Fibroblast of the aortic adventitia (primary cell): ENCODE measurements at regions not wholly inside any gene's neighbourhood (a gene's known extent, or its start where the extent isn't known, plus 50 kb on each side); places are given as distances from the start of the nearest gene placed in this dataset.
A peak's percentile ranks its signal among the peaks of the same experiment; 100 is the strongest.

Source experiments
- DNase-seq: peaks from one replicate; pipeline ENCODE4 v3.0.0-alpha.2; 2010; ENCODE audit warnings: low read depth
- H3K4me3 ChIP-seq: 2 replicates; pipeline ENCODE4 v1.5.1; 2011; ENCODE audit warnings: low read depth, mild to moderate bottlenecking, control low read depth, low read length, moderate library complexity
- TF ChIP-seq, protein P1 (sequence below): IDR thresholded peaks from 2 replicates; pipeline ENCODE4 v1.5.1; 2011; ENCODE audit warnings: mild to moderate bottlenecking, low read length, control low read depth, inconsistent platforms; ENCODE audit not compliant: insufficient read depth

DNA sequence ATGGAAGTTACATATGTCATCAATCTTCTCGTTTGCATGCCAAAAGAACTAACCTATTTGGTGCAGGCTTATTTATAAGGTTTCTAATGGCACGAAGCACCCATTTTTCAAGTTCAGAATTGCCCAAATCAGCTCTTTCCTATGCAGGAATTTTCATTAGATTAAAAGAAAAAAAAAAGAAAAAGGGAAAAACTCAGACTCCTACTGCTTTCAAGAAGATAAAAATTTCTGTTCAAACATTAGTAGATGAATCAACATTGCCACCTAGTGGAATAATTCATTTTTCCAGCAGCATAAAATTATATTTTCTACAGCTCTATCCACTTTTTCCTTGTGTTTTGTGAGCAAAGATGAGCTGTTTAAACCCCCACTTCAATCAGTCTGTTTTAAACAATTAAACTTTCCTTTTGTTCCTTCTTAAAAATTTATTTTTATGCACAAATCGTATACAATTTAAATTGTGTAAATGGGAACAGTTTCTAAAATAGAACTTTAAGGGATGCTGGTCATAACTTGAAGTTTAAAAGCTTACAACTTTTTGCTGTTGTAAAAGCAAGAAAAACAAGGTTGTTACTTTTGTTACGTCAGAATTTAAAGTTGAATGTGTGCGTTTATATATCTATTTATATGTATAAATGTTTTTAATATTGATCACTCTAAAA lies 309.9 kb downstream of the ARAP2 start:
- peak; percentile 22 for DNase-seq
- TF ChIP-seq, protein P1, sequence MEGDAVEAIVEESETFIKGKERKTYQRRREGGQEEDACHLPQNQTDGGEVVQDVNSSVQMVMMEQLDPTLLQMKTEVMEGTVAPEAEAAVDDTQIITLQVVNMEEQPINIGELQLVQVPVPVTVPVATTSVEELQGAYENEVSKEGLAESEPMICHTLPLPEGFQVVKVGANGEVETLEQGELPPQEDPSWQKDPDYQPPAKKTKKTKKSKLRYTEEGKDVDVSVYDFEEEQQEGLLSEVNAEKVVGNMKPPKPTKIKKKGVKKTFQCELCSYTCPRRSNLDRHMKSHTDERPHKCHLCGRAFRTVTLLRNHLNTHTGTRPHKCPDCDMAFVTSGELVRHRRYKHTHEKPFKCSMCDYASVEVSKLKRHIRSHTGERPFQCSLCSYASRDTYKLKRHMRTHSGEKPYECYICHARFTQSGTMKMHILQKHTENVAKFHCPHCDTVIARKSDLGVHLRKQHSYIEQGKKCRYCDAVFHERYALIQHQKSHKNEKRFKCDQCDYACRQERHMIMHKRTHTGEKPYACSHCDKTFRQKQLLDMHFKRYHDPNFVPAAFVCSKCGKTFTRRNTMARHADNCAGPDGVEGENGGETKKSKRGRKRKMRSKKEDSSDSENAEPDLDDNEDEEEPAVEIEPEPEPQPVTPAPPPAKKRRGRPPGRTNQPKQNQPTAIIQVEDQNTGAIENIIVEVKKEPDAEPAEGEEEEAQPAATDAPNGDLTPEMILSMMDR: peak; percentile 32
- no peak overlapping the region for H3K4me3 ChIP-seq

DNA sequence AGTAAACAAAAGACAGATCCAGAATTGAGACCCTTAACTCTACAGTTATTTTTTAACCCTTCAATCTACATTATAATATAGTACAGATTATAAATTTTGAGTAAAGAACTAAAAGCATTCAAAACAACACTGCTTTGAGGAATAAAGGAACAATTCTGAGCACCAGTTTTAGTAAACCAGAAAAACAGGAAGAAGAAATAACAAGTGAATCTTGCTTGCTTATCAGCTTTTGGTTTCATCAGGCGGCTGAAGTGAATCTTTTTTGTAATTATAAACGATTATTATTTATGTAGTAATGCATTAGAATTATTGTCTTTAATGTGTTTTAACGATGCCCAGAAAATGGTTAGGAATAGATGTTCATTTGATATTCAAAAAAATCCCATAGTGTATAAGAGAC lies 305.4 kb downstream of the ARAP2 start:
- H3K4me3 ChIP-seq: no peak overlapping the region
- TF ChIP-seq, protein P1: no peak
- no peak for DNase-seq

DNA sequence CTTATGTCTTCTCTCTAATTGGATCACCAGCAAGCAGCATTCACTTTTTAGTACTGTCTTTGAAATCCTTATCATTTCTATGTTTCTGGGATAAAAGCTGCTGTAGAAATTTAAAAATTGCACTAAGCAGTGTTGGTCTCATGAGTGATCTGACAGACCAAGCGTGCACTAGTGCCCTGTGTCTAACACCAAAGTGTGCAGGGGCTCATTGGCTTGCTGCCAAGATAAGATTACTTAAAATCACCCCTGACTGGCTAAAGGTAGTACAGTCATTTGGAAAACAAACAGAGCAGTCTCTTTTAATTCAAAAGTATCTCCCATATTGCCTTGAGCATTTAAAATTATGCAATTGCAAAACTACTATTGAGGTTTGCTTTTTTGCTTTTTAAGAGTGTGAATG lies 304.6 kb downstream of the ARAP2 start:
- DNase-seq: no peak
- H3K4me3 ChIP-seq: no peak overlapping the region
- TF ChIP-seq, protein P1: no peak

DNA sequence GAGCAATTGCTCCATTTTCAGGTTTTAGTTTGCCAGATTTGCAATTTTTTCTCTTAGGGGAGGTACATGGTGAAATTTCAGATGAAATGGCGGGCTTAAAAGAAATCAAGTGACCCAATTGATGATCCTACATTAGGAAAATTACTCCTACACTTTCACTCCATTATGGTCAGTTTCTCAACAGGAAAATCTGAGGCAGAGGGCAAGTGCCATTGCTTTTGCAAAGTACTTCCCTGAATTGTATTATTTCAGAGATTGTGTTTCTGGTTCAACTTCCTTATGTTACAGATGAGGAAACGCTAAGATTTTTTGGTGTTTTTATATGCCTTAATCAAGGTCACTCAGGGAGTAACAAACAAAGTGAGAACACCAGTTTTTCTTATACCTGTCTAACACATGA lies 302.2 kb downstream of the ARAP2 start:
- DNase-seq: no peak
- H3K4me3 ChIP-seq: no peak overlapping the region
- TF ChIP-seq, protein P1: no peak

DNA sequence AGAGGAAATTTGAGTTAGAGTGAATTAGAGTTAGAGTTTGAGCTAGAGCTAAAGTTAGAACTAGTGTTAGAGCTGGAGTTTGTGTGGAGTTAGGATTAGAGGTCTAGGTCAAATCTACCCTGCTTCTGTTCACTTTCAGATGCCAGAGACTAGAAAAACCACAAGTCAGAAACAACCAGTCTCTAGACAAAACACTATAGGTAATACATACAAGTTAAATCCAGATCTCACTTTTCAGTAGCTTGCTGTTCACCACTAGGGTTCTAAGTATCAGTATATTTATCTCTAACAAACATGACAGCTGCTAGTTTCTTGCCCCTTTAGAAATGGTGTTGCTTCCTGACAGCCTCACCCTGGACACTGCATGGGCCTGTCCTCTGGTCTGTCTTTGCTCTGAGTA lies 300.7 kb downstream of the ARAP2 start:
- H3K4me3 ChIP-seq: no peak overlapping the region
- no peak for DNase-seq
- TF ChIP-seq, protein P1: no peak

DNA sequence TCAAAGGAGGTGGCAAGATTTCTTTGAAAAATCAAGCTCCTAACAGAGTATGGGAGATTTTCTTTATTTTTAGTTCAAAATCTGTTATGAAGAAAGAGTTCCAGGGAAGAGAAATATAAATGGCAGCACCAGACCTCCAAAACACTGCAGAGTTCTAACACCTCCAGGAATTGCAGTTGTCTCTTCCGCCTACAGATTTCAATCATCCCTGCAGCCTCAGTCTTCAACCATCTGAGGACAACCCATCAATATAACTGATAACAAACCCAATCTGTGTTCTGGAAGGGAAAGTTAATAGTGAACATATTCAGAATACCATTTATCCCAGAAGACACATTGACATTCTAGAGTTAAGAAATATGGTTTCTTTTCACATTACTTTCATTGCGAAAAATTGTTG lies 296.1 kb downstream of the ARAP2 start:
- no peak for DNase-seq
- TF ChIP-seq, protein P1: no peak
- no peak overlapping the region for H3K4me3 ChIP-seq

DNA sequence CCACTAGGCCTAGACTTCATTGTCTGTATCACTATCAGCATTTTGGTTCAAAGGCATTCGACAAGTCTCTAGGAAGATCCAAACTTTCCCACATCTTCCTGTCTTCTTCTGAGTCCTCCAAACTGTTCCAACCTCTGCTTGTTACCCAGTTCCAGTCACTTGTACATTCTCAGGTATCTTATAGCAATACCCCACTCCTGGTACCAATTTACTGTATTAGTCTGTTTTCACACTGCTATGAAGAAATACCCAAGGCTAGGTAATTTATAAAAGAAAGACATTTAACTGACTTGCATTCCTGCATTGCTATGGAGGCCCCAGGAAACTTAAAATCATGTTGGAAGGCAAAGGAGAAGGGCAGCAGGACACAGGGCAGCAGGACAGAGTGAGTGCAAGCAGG lies 293.9 kb downstream of the ARAP2 start:
- TF ChIP-seq, protein P1: no peak
- no peak overlapping the region for H3K4me3 ChIP-seq
- DNase-seq: no peak
